Amygdala (tissue), 56 donors: ENCODE measurements at regions not wholly inside any gene's neighbourhood (a gene's known extent, or its start where the extent isn't known, plus 50 kb on each side); places are given as distances from the start of the nearest gene placed in this dataset.
A peak's percentile ranks its signal among the peaks of the same experiment; 100 is the strongest.
"Not testable (repeated sequence)": the region's sequence is repeated elsewhere in the genome, so short reads cannot be mapped to it uniquely, and the experiment has no call there.

Experiments used
- DNase-seq, 56 donors: peaks; one replicate each; lab custom pipeline; 2025; lab: John Stamatoyannopoulos, UW

DNA sequence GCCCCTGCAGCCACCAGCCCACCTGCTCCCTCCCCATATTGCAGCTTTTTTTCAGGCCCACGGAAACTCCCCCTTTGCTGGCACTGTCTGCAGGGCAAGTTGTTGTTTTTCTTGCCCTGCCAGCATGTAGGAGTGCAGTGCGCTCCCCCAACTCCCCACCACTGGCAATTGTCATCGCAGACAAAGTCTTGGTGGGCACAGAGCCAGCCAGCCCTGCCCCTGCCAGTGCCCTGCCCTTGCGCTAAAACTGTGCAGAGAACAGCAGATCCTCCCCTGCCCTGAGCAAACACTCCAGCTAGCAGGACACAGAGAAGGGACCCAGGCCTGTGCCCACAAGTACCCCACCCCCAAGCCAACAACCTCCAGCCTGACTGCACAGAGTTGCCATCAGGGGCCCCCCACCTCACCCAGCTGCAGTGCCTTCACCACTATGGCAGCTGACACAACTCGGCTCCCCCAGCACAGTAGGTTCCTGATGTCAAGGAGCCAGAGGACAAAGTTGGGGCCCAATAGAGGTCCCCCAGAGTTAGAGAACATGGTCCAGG is 158.1 kb upstream of the ARHGAP42 start:
- no peak for DNase-seq

DNA sequence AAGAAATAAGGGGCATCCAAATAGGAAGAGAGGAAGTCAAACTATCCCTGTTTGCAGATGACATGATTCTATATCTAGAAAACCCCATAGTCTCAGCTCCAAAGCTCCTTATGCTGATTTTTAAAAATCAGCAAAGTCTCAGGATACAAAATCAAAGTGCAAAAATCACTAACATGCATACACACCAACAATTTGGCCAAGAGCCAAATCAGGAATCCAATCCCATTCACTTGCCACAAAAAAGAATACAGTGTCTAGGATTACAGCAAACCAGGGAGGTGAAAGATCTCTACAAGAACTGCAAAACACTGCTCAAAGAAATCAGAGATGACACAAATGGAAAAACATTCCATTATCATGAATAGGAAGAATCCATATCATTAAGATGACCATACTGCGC is 155.8 kb upstream of the ARHGAP42 start:
- DNase-seq: not testable (repeated sequence)

DNA sequence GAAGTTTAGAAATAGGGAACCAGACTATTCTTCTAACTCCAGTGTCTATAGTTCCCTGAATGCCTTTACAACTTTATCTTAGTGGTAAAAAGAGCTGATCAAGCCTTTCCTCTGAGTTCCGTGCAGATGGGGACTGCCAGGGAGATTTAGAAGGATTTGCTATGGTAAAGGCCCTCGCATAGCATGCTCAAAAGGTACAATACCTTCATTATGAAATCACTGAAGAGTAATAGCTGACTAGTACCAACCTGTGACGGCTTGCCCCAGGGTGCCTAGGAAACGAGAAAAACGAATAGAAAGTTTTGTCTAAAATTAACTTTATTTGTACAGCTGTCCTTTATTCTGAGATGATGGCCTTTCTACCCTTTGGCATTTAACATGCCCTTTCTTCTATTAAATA is 150.1 kb upstream of the ARHGAP42 start:
- DNase-seq: no peak

DNA sequence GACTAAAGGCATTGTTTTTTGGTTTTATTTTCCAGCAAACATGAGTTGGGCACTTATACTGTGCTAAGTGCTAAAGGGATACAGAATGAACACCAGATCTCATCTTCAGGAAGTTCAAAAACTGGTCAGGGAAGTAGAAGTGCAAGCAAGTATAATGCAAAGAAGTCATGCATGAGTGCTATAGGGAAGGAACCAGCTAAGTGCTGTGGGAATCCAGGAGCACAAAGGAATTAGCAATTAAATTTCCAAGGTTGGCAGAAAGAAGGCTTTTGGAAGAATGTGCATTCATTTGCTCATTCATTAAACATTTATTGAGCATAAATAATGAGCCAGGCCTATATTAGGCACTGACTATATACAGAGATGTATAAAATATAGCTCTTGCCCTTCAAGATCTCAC is 143.7 kb upstream of the ARHGAP42 start:
- DNase-seq: no peak

DNA sequence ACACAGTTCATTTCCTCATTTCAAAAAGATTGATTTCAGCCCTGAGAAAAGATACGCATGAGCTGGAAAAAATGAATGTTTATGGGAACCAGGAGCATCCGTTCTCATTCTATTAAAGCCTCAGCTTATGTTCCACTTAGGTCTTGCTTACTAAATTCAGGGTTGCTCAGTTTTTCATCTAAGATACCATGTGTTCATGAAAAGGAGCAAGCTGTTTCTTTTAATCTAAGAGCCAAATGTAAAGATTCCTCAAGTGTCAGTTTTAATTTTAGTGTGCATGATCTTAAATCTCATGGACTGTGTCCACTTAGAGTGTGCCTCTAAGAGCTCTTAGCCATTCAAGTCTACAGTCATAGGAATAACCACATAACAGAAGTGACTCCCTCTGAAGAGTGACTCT is 141.5 kb upstream of the ARHGAP42 start:
- DNase-seq: no peak

DNA sequence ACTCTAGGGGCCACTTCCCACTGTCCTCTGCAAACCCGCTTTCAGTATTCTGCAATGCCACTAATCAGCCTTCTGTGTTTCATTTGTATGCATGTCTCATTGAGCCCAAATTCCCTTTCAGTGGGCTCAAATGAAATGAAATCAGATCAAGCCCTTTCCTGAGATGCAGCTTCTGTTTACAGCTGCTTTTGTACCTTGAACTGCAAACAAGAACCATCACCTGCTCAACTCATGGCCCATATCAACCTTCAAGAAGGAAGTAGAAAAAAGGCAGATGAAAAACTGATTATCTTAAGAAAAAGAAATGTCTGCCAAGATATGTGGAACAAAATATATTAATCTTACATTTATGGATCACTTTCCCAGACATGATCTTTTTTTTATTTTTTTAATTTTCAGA is 141.1 kb upstream of the ARHGAP42 start:
- no peak for DNase-seq

DNA sequence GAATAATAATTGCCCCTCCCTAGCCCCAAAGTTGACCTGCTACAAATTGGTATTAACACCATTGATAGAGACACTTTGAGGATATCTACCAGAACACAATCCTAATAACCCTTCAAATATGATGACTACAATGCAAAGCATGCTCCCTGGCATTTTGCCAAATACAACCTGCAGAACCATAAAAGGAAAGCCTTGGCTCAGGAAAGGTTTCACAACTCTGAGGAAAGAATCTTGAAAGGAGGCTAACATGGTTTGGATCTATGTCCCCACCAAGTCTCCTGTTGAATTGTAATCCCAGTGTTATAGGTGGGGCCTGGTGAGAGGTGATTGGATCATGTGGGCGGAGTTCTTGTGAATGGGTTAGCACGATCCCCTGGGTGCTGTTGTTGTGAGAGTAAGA is 140.4 kb upstream of the ARHGAP42 start:
- DNase-seq: no peak

DNA sequence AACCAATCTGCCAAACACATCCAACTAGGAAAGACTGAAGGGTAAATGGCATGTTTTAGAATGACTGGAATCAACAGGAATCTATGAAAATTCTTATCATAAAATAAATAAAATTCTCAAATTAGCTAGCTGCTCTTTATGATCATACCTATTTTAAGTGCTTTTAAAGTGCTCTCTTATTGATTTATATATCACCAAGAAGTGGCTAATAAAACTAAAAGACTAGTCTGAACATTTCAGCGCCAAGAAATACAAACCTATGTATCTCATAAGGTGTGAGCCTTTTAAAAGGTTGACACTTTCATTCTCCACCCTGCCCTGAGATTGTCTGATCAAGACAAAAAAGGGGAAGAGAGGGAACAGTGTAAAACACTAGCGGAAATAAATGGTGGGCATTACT is 136.8 kb upstream of the ARHGAP42 start:
- DNase-seq: no peak

DNA sequence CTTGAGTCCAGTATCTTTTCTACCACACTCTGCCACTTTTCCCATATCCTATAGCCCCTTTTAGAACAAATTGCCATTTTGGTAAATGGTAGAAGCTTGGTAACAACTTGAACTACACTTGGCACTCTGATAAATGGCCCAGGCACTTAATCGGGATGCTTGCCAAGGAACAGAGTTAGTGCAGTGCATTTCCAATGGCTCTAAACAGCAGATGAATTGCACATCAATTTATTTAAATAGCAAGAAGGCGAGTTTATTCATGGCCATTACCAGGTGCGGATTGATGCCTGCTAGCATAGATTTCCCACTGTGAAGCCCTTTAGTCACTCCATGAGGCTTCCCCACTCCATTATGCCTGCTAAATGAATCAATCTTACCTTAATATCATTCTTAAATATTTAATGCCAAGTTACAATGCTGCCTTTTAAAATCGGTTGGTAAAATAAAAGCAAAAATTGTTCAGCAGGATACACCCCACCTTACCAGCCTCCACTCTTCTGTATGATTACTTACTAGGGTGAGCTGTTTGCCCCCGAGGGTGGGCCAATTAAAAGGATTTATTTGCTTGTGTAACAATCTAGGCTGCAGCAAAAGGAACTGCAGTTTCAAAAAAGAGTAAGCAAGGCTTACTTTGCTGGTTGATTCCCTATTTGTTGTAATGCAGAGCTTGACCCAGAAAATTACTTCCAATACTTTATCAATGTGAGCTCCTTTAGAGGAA is 136.0 kb upstream of the ARHGAP42 start:
- peak in 11 of 56 donors; percentile 0 to 30 (median 6) for DNase-seq

DNA sequence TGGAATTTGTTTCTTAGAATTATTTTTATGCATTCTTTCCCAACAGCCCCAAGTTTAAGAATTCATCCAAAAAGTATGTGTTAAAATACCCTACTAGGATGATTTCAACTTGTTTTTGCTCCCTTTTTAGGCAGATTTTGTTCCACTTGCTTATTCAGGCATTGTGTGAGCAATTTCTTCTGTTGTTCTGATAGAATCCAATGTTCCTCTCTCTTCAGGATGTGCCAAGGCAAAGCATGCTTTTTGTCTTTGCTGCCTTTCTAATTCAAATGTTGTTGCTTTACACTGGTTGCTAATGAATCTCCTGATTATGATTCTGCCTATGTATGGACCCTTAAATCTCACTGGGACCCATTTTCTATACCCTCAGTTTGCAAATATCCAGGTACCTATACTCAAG is 131.2 kb upstream of the ARHGAP42 start:
- DNase-seq: peak in 1 of 56 donors; percentile 2

DNA sequence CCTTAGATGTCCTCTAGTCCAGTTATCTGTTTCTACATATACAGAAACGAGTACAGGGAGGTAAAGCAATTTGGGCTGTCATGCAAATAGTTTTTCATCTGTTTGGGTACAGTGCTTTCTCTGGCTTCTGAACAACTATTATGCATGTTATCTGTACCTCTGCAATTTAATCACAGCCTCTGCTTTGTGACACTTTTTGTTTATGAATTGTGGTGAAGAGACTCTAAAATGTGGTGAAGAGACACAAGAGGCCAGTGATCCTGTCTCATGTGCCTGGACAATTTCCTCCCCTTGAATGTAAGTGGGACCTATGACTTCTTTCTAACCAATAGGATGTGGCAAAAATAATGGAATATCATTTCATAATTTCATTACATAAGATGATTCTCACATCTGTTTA is 130.3 kb upstream of the ARHGAP42 start:
- no peak for DNase-seq

DNA sequence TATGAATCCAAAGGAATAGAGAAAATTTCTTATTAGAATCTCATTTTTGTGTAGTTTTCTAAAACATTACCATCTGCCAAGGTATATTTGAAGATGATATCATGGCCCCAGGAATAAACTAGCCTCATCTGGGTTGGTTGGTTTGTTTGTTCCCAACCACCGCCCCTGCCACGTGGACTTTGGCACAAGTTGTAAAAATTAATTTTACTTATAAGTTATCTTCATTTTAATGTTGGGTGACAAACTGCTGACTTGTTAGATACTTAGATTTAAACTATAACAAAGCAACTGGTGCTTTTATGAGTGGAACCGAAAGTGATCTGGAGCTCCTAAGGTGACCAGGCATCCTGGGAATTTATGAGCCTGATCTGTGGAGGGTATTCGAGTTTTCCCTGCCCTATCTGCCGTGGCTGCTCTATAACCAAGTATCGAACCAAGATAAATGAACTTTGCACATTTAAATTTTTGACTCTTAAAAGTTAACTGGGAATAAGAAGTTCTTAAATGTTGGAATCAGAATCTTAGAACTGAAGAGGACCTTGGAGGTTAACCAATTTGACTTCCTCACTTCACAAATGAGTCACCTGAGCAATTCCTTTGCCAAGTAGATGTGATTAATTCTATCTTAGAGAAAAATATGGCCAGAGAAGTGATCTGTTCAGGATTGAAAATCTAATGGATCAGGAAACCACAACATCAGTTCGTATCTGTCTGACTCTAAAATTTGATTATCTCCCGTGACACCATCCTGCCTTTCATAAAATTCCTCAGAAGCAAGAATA is 129.1 kb upstream of the ARHGAP42 start:
- DNase-seq: no peak

DNA sequence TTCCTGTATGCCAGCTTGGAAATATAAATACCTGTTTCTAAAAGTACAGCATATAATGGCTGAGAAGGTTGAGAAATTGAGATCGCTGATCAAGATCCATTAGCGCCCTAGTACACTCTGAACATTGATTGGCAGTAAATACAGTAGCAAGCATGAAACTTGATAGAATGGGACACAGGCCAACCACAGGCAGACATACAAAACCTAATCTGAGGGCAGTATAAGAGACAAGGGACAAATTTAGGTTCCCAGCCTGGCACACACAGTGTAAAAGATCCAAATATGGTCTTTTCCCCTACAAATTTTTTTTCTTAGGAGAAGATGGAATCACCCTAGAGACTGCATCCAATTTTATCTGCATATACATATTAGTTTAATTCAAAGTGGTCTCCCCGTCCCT is 126.5 kb upstream of the ARHGAP42 start:
- no peak for DNase-seq

DNA sequence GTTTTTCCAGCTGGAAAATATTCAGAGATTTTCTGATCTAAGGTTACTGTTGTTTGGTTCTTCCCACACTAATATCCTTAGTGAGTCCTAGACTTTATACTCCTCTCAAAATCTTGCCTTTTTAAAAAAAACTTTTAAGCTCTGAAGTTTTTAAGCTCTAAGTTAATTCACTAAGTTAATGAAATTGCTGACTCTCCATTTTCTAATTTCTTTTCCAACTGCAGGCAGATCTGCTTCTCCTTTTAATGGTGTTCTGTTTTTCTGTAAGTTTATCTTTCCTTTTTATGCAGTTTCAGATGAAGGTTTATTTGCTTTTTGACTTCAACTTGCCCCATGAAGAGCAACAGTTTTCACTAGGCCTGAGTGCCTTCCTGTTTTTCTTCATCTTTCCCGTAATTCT is 125.8 kb upstream of the ARHGAP42 start:
- DNase-seq: no peak

DNA sequence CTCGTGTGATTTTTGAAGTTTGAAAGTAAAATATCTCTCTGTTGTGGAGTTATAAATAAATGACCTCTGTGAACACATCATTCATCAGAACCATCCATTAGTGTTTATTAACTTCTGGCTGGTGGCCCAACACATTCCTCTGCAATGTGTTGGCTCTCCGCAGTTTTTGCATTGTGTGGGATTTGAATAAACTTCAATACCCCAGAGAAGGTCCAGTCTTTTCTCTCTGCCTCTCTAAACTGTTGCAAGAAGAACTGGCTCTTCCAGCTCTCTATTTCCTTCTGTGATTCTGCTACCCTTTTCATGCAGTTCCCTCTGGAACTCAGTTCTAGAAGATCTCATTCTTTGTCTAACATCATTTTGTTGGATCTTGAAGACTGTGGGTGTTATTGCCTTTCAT is 125.0 kb upstream of the ARHGAP42 start:
- peak in 2 of 56 donors; percentile 1 to 3 for DNase-seq

DNA sequence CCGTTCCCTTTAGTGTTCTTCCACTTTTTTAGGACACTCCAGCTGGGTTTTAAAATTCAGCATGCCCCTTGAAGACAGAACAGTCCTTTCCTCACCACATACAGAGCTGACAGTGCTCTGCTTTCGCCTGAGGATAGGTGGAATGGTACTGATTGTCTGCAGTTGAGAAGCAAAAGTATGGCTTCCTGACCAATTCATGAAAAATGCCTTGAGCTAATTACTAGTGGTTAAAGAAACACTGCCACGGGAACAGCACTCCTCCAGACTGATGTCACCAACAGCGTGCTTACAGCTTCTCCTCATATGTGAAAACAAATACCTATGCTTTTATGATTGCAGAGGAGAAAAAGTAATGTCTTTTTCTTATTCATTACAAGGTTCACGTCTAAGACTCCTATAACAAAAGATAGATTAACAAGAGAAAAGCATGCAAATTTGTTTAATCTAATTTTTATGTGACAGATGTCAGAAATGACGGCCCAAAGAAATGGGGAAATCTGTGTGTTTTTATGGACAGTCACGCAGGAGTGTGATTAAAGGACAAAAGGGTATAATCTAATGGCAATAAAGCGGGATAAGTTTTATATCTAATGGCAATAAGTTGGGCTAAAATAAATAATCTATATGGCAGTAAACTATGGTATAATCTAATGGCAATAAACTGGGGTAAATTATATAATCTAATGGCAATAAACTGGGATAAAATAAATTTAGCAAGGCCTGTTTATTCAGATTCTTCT is 123.4 kb upstream of the ARHGAP42 start:
- no peak for DNase-seq

DNA sequence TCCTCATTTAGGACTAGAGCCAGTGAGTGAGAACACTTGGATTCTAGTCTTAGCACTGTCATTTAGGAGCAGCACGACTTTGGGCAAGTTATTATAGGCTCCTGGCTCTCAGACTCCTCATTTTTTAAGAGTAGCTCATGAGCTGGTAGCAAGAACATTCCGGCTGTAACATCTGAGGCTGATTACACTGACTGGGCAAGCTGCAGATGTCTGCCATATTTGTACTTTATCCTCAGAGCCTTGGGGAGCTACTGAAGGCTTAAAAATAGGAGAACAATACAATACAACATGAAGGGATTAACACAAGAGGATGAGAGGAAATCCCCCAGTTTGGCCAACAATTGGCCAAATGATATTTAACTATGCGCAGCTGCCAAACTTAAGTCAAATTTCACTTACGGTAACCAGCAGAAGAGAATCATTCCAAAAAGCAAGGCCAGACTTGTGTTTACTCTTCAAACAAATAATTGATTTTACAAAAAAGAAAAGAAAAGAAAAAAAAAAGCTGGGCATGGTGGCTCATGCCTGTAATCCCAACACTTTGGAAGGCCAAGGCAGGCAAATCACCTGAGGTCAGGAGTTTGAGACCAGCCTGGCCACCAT is 113.1 kb upstream of the ARHGAP42 start:
- DNase-seq: no peak

DNA sequence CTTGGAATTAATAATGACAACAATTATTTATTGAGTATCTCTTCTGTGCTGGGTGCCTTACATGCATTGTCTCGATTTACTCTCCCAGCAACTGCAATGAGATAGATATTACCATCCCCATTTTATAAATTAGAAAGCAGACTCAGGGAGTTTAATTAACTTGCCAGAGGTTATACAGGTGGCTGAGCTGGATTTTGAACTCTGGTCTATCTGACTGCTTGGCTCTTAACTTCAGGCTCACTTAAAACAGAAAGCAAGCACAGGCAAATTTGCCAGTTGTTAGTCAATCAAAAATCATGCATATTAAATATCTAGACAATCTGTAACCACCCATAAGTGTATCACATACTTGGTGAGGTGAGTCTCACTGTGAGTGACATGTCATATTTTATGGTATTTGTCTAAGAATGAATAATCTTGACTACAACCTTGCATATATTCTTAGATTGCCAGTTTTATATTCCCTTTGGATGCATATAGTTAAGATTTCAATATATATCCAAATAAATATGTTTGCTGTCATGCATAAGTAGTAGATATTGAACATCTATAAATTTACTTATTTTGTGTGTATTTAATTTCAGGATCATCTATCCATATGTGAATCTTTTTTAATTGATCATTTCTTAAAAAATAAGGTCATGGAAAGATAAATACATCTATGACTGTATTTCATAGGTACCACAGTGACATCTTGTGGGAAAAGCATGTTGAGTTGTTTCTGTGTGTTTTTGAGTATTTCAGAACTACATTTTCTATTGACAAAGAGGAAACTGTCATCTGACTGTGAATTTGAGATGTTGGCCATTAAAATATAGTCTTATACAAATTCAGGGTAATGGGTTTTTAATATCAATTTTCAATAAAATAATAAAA is 112.0 kb upstream of the ARHGAP42 start:
- DNase-seq: no peak

DNA sequence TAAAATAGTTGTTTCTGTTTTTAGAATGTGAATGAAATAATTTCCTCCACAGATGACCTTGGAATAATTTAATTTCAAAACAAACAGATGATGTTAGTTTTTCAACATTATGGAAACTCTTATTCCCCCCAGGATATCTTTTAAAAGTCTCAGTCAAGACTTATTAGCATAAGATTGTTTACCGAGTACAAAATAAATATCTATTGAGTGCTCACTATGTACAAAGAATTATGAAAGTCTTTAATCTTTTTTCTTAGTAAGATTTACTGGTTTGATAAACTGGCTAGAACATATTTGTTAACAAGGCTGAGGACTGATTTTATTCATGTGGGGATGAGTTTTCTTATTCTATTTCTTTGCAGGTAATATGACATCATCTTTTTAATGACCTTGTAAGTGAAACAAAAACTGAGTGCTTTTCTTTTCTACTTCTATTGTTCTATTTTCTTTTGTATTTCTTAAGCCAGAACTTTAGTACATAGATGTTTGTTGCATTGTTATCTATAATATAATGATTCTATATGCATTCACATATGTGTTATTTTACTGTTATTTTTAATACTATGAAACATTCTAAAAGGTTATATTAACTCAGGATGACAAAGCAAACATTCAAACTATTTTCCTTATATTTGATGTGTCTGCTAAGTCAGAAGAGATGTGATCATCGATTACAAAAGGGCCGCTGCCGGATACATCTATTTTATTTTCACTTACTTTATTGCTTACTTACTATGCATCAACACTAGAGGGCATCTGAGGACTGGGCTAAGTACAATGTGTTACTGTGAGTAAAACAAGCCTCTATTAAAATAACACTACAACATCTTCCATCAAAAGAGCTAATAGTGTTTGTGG is 111.0 kb upstream of the ARHGAP42 start:
- DNase-seq: peak in 7 of 56 donors; percentile 1 to 50 (median 14)
